IMR-90 (cell line): ENCODE measurements at regions not wholly inside any gene's neighbourhood (a gene's known extent, or its start where the extent isn't known, plus 50 kb on each side); places are given as distances from the start of the nearest gene placed in this dataset.

Source experiments
- ATAC-seq: fragments of 200-7000 bp; cut with Tn5 transposase; 2 replicates; pipeline ENCODE4 v1.9.1; 2020; ENCODE audit warnings: low read depth, mild to moderate bottlenecking, moderate library complexity
- BruUV-seq: library from RNA; stranded (reverse); fragments of 400-500 nt; replicated peaks from 2 replicates; lab custom pipeline; 2021; lab: Mats Ljungman, UMichigan
- CTCF ChIA-PET: fragments of 300-600 bp; formaldehyde crosslinking; extraction: SDS; loops from one replicate; lab custom pipeline; 2021; ENCODE audit warnings: antibody characterized with exemption; lab: Yijun Ruan, JAX
- POLR2A ChIA-PET: fragments of 300-600 bp; sonication (Branson Sonifier 250); formaldehyde crosslinking; loops from one replicate; lab custom pipeline; 2022; ENCODE audit warnings: antibody characterized with exemption; ENCODE audit not compliant: unreplicated experiment; lab: Charles Lee
- DNase-seq: peaks from one replicate; pipeline ENCODE4 v3.0.0; 2013
- H2AFZ ChIP-seq: replicated peaks from 2 replicates; pipeline ENCODE3; 2013; ENCODE audit warnings: low read length, mild to moderate bottlenecking; ENCODE audit not compliant: poor library complexity
- H2AK5ac ChIP-seq: 2 replicates; pipeline ENCODE4 v1.6.1; 2013; ENCODE audit warnings: low read depth, low read length, inconsistent platforms
- H2AK9ac ChIP-seq: replicated peaks from 2 replicates; pipeline ENCODE3; 2013; ENCODE audit warnings: mild to moderate bottlenecking, low read depth, low read length, moderate library complexity; ENCODE audit not compliant: poor library complexity
- H2BK120ac ChIP-seq: 2 replicates; pipeline ENCODE4 v1.6.1; 2013; ENCODE audit warnings: low read depth, low read length, inconsistent platforms
- H2BK15ac ChIP-seq: 3 replicates; pipeline ENCODE4 v1.6.1; 2013; ENCODE audit warnings: low read depth, low read length, inconsistent platforms
- H2BK20ac ChIP-seq: 2 replicates; pipeline ENCODE4 v1.6.1; 2013; ENCODE audit warnings: low read depth, mild to moderate bottlenecking, inconsistent platforms, low read length, moderate library complexity
- H2BK5ac ChIP-seq: 2 replicates; pipeline ENCODE4 v1.6.1; 2013; ENCODE audit warnings: mild to moderate bottlenecking, low read depth, low read length, inconsistent platforms; ENCODE audit not compliant: poor library complexity, severe bottlenecking
- H3K14ac ChIP-seq: replicated peaks from 2 replicates; pipeline ENCODE4 v1.6.1; 2013; ENCODE audit warnings: low read depth, low read length, inconsistent platforms
- H3K18ac ChIP-seq: 2 replicates; pipeline ENCODE4 v1.6.1; 2013; ENCODE audit warnings: low read depth, low read length, control low read depth
- H3K23ac ChIP-seq: 2 replicates; pipeline ENCODE4 v1.6.1; 2013; ENCODE audit warnings: low read depth, low read length, inconsistent platforms
- H3K27ac ChIP-seq: 2 replicates; pipeline ENCODE4 v1.5.1; 2013; ENCODE audit warnings: mild to moderate bottlenecking, control low read depth, low read length; ENCODE audit not compliant: insufficient read depth
- H3K27me3 ChIP-seq: 2 replicates; pipeline ENCODE4 v1.6.1; 2013; ENCODE audit warnings: low read length; ENCODE audit not compliant: control insufficient read depth, insufficient read depth
- H3K36me3 ChIP-seq: 2 replicates; pipeline ENCODE4 v1.6.1; 2013; ENCODE audit warnings: low read length, mixed read lengths; ENCODE audit not compliant: control insufficient read depth, insufficient read depth
- H3K4ac ChIP-seq: 2 replicates; pipeline ENCODE4 v1.6.1; 2013; ENCODE audit warnings: low read depth, low read length, inconsistent platforms
- H3K4me1 ChIP-seq: 2 replicates; pipeline ENCODE4 v1.6.1; 2013; ENCODE audit warnings: low read length, mixed read lengths; ENCODE audit not compliant: control insufficient read depth, insufficient read depth
- H3K4me2 ChIP-seq: 2 replicates; pipeline ENCODE4 v1.6.1; 2013; ENCODE audit warnings: low read depth, mild to moderate bottlenecking, control low read depth, low read length, moderate library complexity
- H3K4me3 ChIP-seq: 2 replicates; pipeline ENCODE4 v1.5.1; 2013; ENCODE audit warnings: low read depth, mild to moderate bottlenecking, control low read depth, low read length, moderate library complexity; ENCODE audit not compliant: insufficient read depth
- H3K56ac ChIP-seq: 2 replicates; pipeline ENCODE4 v1.6.1; 2013; ENCODE audit warnings: low read length, inconsistent platforms; ENCODE audit not compliant: insufficient read depth; ENCODE audit errors: extremely low read depth
- H3K79me1 ChIP-seq, 2 experiments: 2 replicates each; pipeline ENCODE4 v1.6.1; 2013; ENCODE audit warnings: low read length in 2 of 2, inconsistent platforms in 1 of 2, low read depth in 1 of 2
- H3K9ac ChIP-seq: 2 replicates; pipeline ENCODE4 v1.6.1; 2013; ENCODE audit warnings: low read depth, low read length, control low read depth
- H3K9me1 ChIP-seq: 2 replicates; pipeline ENCODE4 v1.6.1; 2013; ENCODE audit warnings: low read length, inconsistent platforms; ENCODE audit not compliant: insufficient read depth
- H3K9me3 ChIP-seq: 2 replicates; pipeline ENCODE4 v1.6.1; 2013; ENCODE audit warnings: low read length; ENCODE audit not compliant: control insufficient read depth, insufficient read depth
- H4K20me1 ChIP-seq: 2 replicates; pipeline ENCODE4 v1.6.1; 2013; ENCODE audit warnings: low read length, inconsistent platforms; ENCODE audit not compliant: insufficient read depth
- H4K5ac ChIP-seq: 2 replicates; pipeline ENCODE4 v1.6.1; 2013; ENCODE audit warnings: mild to moderate bottlenecking, low read depth, low read length, control low read depth
- H4K8ac ChIP-seq, 2 experiments: 2 replicates each; pipeline ENCODE4 v1.6.1; 2013; ENCODE audit warnings: low read depth in 2 of 2, low read length in 2 of 2, control low read depth in 1 of 2, inconsistent platforms in 1 of 2
- H4K91ac ChIP-seq: 2 replicates; pipeline ENCODE4 v1.6.1; 2013; ENCODE audit warnings: low read depth, low read length, inconsistent platforms; ENCODE audit not compliant: insufficient read depth
- BHLHE40 ChIP-seq: fragments of 150-350 bp; IDR thresholded peaks from 2 replicates; pipeline ENCODE4 v1.6.1; 2016; ENCODE audit warnings: mild to moderate bottlenecking, low read depth, low read length
- CEBPB ChIP-seq: IDR thresholded peaks from 2 replicates; pipeline ENCODE4 v1.6.1; 2012; ENCODE audit warnings: low read depth, low read length, improper control_type of control experiment
- CHD1 ChIP-seq: IDR thresholded peaks from 2 replicates; pipeline ENCODE4 v1.6.1; 2012; ENCODE audit warnings: low read depth, low read length, improper control_type of control experiment
- FOS ChIP-seq: fragments of 150-350 bp; IDR thresholded peaks from 2 replicates; pipeline ENCODE4 v1.6.1; 2016; ENCODE audit warnings: low read depth, low read length
- MAFK ChIP-seq: IDR thresholded peaks from 2 replicates; pipeline ENCODE4 v1.6.1; 2012; ENCODE audit warnings: low read depth, low read length, improper control_type of control experiment
- MAZ ChIP-seq: IDR thresholded peaks from 2 replicates; pipeline ENCODE4 v1.6.1; 2012; ENCODE audit warnings: low read depth, mild to moderate bottlenecking, low read length, improper control_type of control experiment, moderate library complexity, borderline replicate concordance
- MXI1 ChIP-seq: IDR thresholded peaks from 2 replicates; pipeline ENCODE4 v1.6.1; 2012; ENCODE audit warnings: low read depth, mild to moderate bottlenecking, low read length, moderate library complexity, borderline replicate concordance
- NFE2L2 ChIP-seq: fragments of 150-350 bp; IDR thresholded peaks from 2 replicates; pipeline ENCODE4 v1.6.1; 2016; ENCODE audit warnings: low read depth, mild to moderate bottlenecking, low read length
- POLR2A ChIP-seq: IDR thresholded peaks from 2 replicates; pipeline ENCODE4 v1.6.1; 2012; ENCODE audit warnings: mild to moderate bottlenecking, low read depth, low read length
- RAD21 ChIP-seq: IDR thresholded peaks from 2 replicates; pipeline ENCODE4 v1.6.1; 2012; ENCODE audit warnings: low read length, improper control_type of control experiment
- RCOR1 ChIP-seq: IDR thresholded peaks from 2 replicates; pipeline ENCODE4 v1.6.1; 2012; ENCODE audit warnings: mild to moderate bottlenecking, low read length, improper control_type of control experiment; ENCODE audit not compliant: insufficient replicate concordance
- RFX5 ChIP-seq: IDR thresholded peaks from 2 replicates; pipeline ENCODE4 v1.8.0; 2012; ENCODE audit warnings: low read depth, mild to moderate bottlenecking, low read length, moderate library complexity
- SMC3 ChIP-seq: fragments of 150-350 bp; IDR thresholded peaks from 2 replicates; pipeline ENCODE4 v1.6.1; 2016; ENCODE audit warnings: low read depth, mild to moderate bottlenecking, antibody characterized with exemption, low read length, moderate library complexity
- WGBS, 2 experiments: methylation state at CpG; one replicate each; pipeline versions ENCODE4 v1.1.5 to v1.1.7; 2013; ENCODE audit warnings: missing lambda C conversion rate in 2 of 2; ENCODE audit not compliant: insufficient read length in 1 of 2; ENCODE audit errors: extremely low coverage in 2 of 2; 5-methylcytosine and 5-hydroxymethylcytosine counted together
- dilution Hi-C: fragments of 300-500 bp; cut with HindIII; formaldehyde crosslinking; loops from one replicate; pipeline ENCODE4 v1.14.3; 2018; ENCODE audit warnings: low sequenced_read_pairs; ENCODE audit not compliant: unreplicated experiment
- in situ Hi-C: fragments of 300-500 bp; cut with MboI; formaldehyde crosslinking; loops from 3 replicates; pipeline ENCODE4 v1.14.3; 2019; ENCODE audit warnings: low sequenced_read_pairs, inconsistent platforms, mixed read lengths
- intact Hi-C: fragments of 100-400 bp; cut with micrococcal nuclease; formaldehyde crosslinking; loops from 2 replicates; pipeline ENCODE4 v1.10.0; 2022

- peak overlapping the region; percentile 96 for H2AK5ac ChIP-seq
- H2BK15ac ChIP-seq: peak overlapping the region; percentile 94; the same call in 2 of the 3 replicates
- BruUV-seq: no TSS peak
- H2BK120ac ChIP-seq: peak overlapping the region; percentile 98
- H2AFZ ChIP-seq: no peak overlapping the region
- H3K4me3 ChIP-seq: no peak overlapping the region
- TF ChIP-seq RFX5 (no peak), FOS (no peak), MXI1 (no peak), NFE2L2 (no peak), RCOR1 (no peak), RAD21 (no peak), CEBPB (no peak), BHLHE40 (no peak), SMC3 (no peak), POLR2A (no peak), CHD1 (no peak), MAFK (no peak), MAZ (no peak)
- H4K5ac ChIP-seq: 0 out of 2 replicates have a peak overlapping the region, but pooled peaks have one; percentile 17
- no peak overlapping the region for H3K23ac ChIP-seq
- H3K27me3 ChIP-seq: no peaks in the 10 kb centered on the region
- H2AK9ac ChIP-seq: peak overlapping the region; percentile 77
- CTCF ChIA-PET: no interaction called here
- ATAC-seq: no peak
- peaks cover 41% of the 10 kb centered on the region for H3K4me1 ChIP-seq
- H3K27ac ChIP-seq: no peak overlapping the region
- H3K9ac ChIP-seq: no peak overlapping the region
- H3K9me1 ChIP-seq: peaks cover 39% of the 10 kb centered on the region
- in situ Hi-C loops: loop anchor here (10.0 kb wide), 1 partner anchor 56 kb away; no protein-coding TSS in a partner anchor
- peak overlapping the region; percentile 70; the same call in 1 of the 2 replicates for H3K14ac ChIP-seq
- POLR2A ChIA-PET: no interaction called here
- intact Hi-C loops: loop anchor here (10.0 kb wide), 3 partner anchors 56 to 346 kb away; partner anchors contain the start of gene BANP
- H4K91ac ChIP-seq: peak overlapping the region; percentile 97
- no peak overlapping the region for H3K18ac ChIP-seq
- H2BK5ac ChIP-seq: no peak overlapping the region
- no peak overlapping the region for H3K56ac ChIP-seq
- H4K8ac ChIP-seq: peak overlapping the region; percentile 27 to 70; a peak in 3 of 4 replicates
- H4K20me1 ChIP-seq: no peaks in the 10 kb centered on the region
- H3K9me3 ChIP-seq: no peaks in the 10 kb centered on the region
- peak overlapping the region; percentile 97 for H3K4ac ChIP-seq
- no peaks in the 10 kb centered on the region for H3K36me3 ChIP-seq
- peak overlapping the region; percentile 95 for H2BK20ac ChIP-seq
- 100% methylated on average over 3 of the region's 12 CpGs; no CpG with 5 or more reads in 1 of the 2 experiments for WGBS, 2 experiments
- dilution Hi-C loops: no loop called here
- H3K4me2 ChIP-seq: no peak overlapping the region
- no peak for DNase-seq
- H3K79me1 ChIP-seq: peaks cover 2 to 45% of the 10 kb centered on the region in 2 experiments
These were observed 82.3 kb upstream of the ZNF469 start for GRCh38 chr16:88300463-88300835.
